GM21528 (cell line): ENCODE measurements at regions not wholly inside any gene's neighbourhood (a gene's known extent, or its start where the extent isn't known, plus 50 kb on each side); places are given as distances from the start of the nearest gene placed in this dataset.
"Not testable (repeated sequence)": the region's sequence is repeated elsewhere in the genome, so short reads cannot be mapped to it uniquely, and the experiment has no call there.

ENCODE experiments used
- ATAC-seq: cut with Tn5 transposase; IDR thresholded peaks from one replicate; pipeline ENCODE4 v1.9.1; 2021; ENCODE audit warnings: mild to moderate bottlenecking, moderate library complexity; ENCODE audit not compliant: unreplicated experiment, low FRiP score

GRCh38 chr2:60358476-60358875 lies 195.0 kb downstream of the BCL11A start:
- ATAC-seq, result no peak

- ATAC-seq, result no peak
Observed at GRCh38 chr2:60357996-60358395, 195.5 kb downstream of the BCL11A start.

- ATAC-seq, result no peak
Observed at GRCh38 chr2:60356346-60356745, 197.1 kb downstream of the BCL11A start.

GRCh38 chr2:60355849-60356261 lies 197.6 kb downstream of the BCL11A start:
- no peak for ATAC-seq

GRCh38 chr2:60354713-60355112 lies 198.7 kb downstream of the BCL11A start:
- no peak for ATAC-seq

GRCh38 chr2:60353863-60354262 lies 199.6 kb downstream of the BCL11A start:
- peak; percentile 47 for ATAC-seq

- ATAC-seq, result peak; percentile 19
Observed at GRCh38 chr2:60353406-60353800, 200.1 kb downstream of the BCL11A start.

GRCh38 chr2:60352491-60353405 lies 200.7 kb downstream of the BCL11A start:
- ATAC-seq, result no peak

GRCh38 chr2:60351802-60352201 lies 201.7 kb downstream of the BCL11A start:
- peak; percentile 24 for ATAC-seq

GRCh38 chr2:60351321-60351720 lies 202.1 kb downstream of the BCL11A start:
- ATAC-seq, result peak; percentile 0

- no peak for ATAC-seq
Observed at GRCh38 chr2:60350791-60351190, 202.7 kb downstream of the BCL11A start.

GRCh38 chr2:60347781-60348180 lies 205.7 kb downstream of the BCL11A start:
- ATAC-seq, result no peak

- ATAC-seq, result not testable (repeated sequence)
Observed at GRCh38 chr2:60342491-60342890, 211.0 kb downstream of the BCL11A start.

GRCh38 chr2:60341151-60341550 lies 212.3 kb downstream of the BCL11A start:
- no peak for ATAC-seq

GRCh38 chr2:60339286-60339685 lies 214.2 kb downstream of the BCL11A start:
- no peak for ATAC-seq

GRCh38 chr2:60337142-60337497 lies 216.3 kb downstream of the BCL11A start:
- ATAC-seq, result no peak

- no peak for ATAC-seq
Observed at GRCh38 chr2:60336442-60337141, 216.9 kb downstream of the BCL11A start.

GRCh38 chr2:60335533-60336237 lies 217.8 kb downstream of the BCL11A start:
- no peak for ATAC-seq

- no peak for ATAC-seq
Observed at GRCh38 chr2:60334610-60335009, 218.8 kb downstream of the BCL11A start.

GRCh38 chr2:60333264-60333663 lies 220.2 kb downstream of the BCL11A start:
- ATAC-seq, result no peak
